ENCODE measurements at regions not wholly inside any gene's neighbourhood (a gene's known extent, or its start where the extent isn't known, plus 50 kb on each side); places are given as distances from the start of the nearest gene placed in this dataset.

- H3K4me3 ChIP-seq (replicated peaks in 1 of 2; ENCODE audit: low read depth in 1 of 2, low read length in 2 of 2) = no peak overlapping the region
- ChIA-PET CTCF (no interaction called here), POLR2A (no interaction called here), RAD21 (ENCODE audit: low non-redundant PET in 1 of 2, low total read pairs in 2 of 2, uncharacterized antibody in 2 of 2, unreplicated experiment in 2 of 2) (no interaction called here)
- no peaks in the 10 kb centered on the region for H4K20me1 ChIP-seq (ENCODE audit: insufficient read depth)
- H2AFZ ChIP-seq (ENCODE audit: low read depth, low read length, poor library complexity, severe bottlenecking) = no peak overlapping the region
- no peaks in the 10 kb centered on the region for H3K4me1 ChIP-seq (ENCODE audit: control insufficient read depth in 1 of 2, insufficient read depth in 2 of 2, low read length in 2 of 2)
- BruUV-seq (replicated peaks) = no TSS peak
- H3K36me3 ChIP-seq (ENCODE audit: control insufficient read depth in 1 of 2, insufficient read depth in 2 of 2, low read length in 2 of 2) = no peaks in the 10 kb centered on the region
- no peaks in the 10 kb centered on the region for H3K9me2 ChIP-seq (ENCODE audit: insufficient read depth)
- H3K4me2 ChIP-seq (ENCODE audit: low read length) = no peak overlapping the region
- H3K9me3 ChIP-seq (ENCODE audit: control insufficient read depth in 1 of 2, insufficient read depth in 1 of 2, low read depth in 1 of 2, low read length in 2 of 2) = no peaks in the 10 kb centered on the region
- TF ChIP-seq REST (IDR thresholded peaks at IDR 0.05; ENCODE audit: low read depth) (no peak), CBX3 (IDR thresholded peaks at IDR 0.05; ENCODE audit: low read depth) (no peak), POLR2A (IDR thresholded peaks at IDR 0.05; ENCODE audit: borderline replicate concordance, extremely low read depth, insufficient read depth, insufficient read length) (no peak), YY1 (IDR thresholded peaks at IDR 0.05; ENCODE audit: extremely low read depth, insufficient replicate concordance, low read depth, low read length) (no peak), SRF (IDR thresholded peaks at IDR 0.05; ENCODE audit: low read depth) (no peak), EZH2phosphoT487 (IDR thresholded peaks at IDR 0.05; ENCODE audit: borderline replicate concordance) (no peak)
- TF ChIP-seq, protein P1, sequence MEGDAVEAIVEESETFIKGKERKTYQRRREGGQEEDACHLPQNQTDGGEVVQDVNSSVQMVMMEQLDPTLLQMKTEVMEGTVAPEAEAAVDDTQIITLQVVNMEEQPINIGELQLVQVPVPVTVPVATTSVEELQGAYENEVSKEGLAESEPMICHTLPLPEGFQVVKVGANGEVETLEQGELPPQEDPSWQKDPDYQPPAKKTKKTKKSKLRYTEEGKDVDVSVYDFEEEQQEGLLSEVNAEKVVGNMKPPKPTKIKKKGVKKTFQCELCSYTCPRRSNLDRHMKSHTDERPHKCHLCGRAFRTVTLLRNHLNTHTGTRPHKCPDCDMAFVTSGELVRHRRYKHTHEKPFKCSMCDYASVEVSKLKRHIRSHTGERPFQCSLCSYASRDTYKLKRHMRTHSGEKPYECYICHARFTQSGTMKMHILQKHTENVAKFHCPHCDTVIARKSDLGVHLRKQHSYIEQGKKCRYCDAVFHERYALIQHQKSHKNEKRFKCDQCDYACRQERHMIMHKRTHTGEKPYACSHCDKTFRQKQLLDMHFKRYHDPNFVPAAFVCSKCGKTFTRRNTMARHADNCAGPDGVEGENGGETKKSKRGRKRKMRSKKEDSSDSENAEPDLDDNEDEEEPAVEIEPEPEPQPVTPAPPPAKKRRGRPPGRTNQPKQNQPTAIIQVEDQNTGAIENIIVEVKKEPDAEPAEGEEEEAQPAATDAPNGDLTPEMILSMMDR (IDR thresholded peaks at IDR 0.05 in 2 of 3, conservative IDR thresholded peaks at IDR 0.05 in 1 of 3; ENCODE audit: borderline replicate concordance in 1 of 3, insufficient read depth in 1 of 3, low read depth in 2 of 3, low read length in 2 of 3) = no peak
- no peak overlapping the region for H3K9ac ChIP-seq (ENCODE audit: low read length)
- ATAC-seq (no peak), DNase-seq (ENCODE audit: low read depth, low spot score) (no peak)
- no peak overlapping the region for H3K27ac ChIP-seq (ENCODE audit: low read depth, low read length)
- H3K27me3 ChIP-seq (ENCODE audit: insufficient read depth, low read length) = peaks cover 4% of the 10 kb centered on the region; the same call in 1 of the 2 replicates
- intact Hi-C loops (cut with micrococcal nuclease) = no loop called here
- no peaks in the 10 kb centered on the region for H3K79me2 ChIP-seq (ENCODE audit: insufficient read depth, low read length)
These were observed 241.6 kb downstream of the CDK5RAP2 start for GRCh38 chr9:120338340-120338739.

Data from HCT116 (cell line).